Endothelial cell of umbilical vein (primary cell): ENCODE measurements at regions not wholly inside any gene's neighbourhood (a gene's known extent, or its start where the extent isn't known, plus 50 kb on each side); places are given as distances from the start of the nearest gene placed in this dataset.
"Not testable (repeated sequence)": the region's sequence is repeated elsewhere in the genome, so short reads cannot be mapped to it uniquely, and the experiment has no call there.

Experiments
- BruUV-seq: library from RNA; stranded (reverse); fragments of 400-500 nt; replicated peaks from 2 replicates; lab custom pipeline; 2021; lab: Mats Ljungman, UMichigan
- CTCF ChIA-PET: fragments of 300-600, 350-600 bp; sonication (Branson Sonifier 250); formaldehyde crosslinking; loops from one replicate; lab custom pipeline; 2021; ENCODE audit warnings: antibody characterized with exemption, inconsistent platforms; lab: Charles Lee
- POLR2A ChIA-PET: fragments of 300-600, 350-600 bp; sonication (Branson Sonifier 250); formaldehyde crosslinking; loops from one replicate; lab custom pipeline; 2021; ENCODE audit warnings: antibody characterized with exemption, inconsistent platforms; lab: Charles Lee
- DNase-seq: peaks from one replicate; pipeline ENCODE4 v3.0.0-alpha.2; 2011; ENCODE audit warnings: low read depth, low spot score
- FAIRE-seq: peaks from 2 replicates; lab custom pipeline; 2011; peaks lifted over from hg19 to GRCh38; lab: Jason Lieb, UNC
- H2AFZ ChIP-seq: 2 replicates; pipeline ENCODE4 v1.6.0; 2012; ENCODE audit warnings: low read depth, low read length, control low read depth, inconsistent platforms
- H3K27ac ChIP-seq: 2 replicates; pipeline ENCODE4 v1.5.1; 2011; ENCODE audit warnings: low read depth, mild to moderate bottlenecking, control low read depth, low read length, moderate library complexity; ENCODE audit not compliant: insufficient read depth
- H3K27me3 ChIP-seq, 2 experiments: 2 replicates each; pipeline versions ENCODE4 v1.6.0 to v1.6.1; 2011; ENCODE audit warnings: low read length in 2 of 2, mixed read lengths in 1 of 2; ENCODE audit not compliant: control insufficient read depth in 2 of 2, insufficient read depth in 2 of 2
- H3K36me3 ChIP-seq, 2 experiments: 2 replicates in 1 of 2; 3 replicates in 1 of 2; pipeline ENCODE4 v1.5.1; 2011; ENCODE audit warnings: low read length in 2 of 2, mild to moderate bottlenecking in 1 of 2, moderate library complexity in 1 of 2; ENCODE audit not compliant: control insufficient read depth in 2 of 2, insufficient read depth in 2 of 2; ENCODE audit errors: extremely low read depth in 1 of 2
- H3K4me1 ChIP-seq: 3 replicates; pipeline ENCODE4 v1.5.1; 2011; ENCODE audit warnings: mild to moderate bottlenecking, low read length; ENCODE audit not compliant: control insufficient read depth, insufficient read depth; ENCODE audit errors: extremely low read depth
- H3K4me2 ChIP-seq: 2 replicates; pipeline ENCODE4 v1.6.1; 2011; ENCODE audit warnings: low read length, control low read depth, mixed read lengths; ENCODE audit not compliant: insufficient read depth
- H3K4me3 ChIP-seq, 3 experiments: fragments of 200-600 bp in 1 of 3; sonication (generic), shearing (Covaris generic) in 1 of 3; replicated peaks in 1 of 3; 2 replicates each; pipeline ENCODE4 v1.5.1; 2011 to 2016; ENCODE audit warnings: control low read depth in 3 of 3, low read length in 3 of 3, mild to moderate bottlenecking in 2 of 3, inconsistent platforms in 1 of 3, low read depth in 1 of 3, moderate library complexity in 1 of 3; ENCODE audit not compliant: insufficient read depth in 1 of 3
- H3K79me2 ChIP-seq: 2 replicates; pipeline ENCODE4 v1.6.0; 2012; ENCODE audit warnings: low read length, inconsistent platforms; ENCODE audit not compliant: control insufficient read depth, insufficient read depth
- H3K9ac ChIP-seq: replicated peaks from 2 replicates; pipeline ENCODE3; 2011; ENCODE audit warnings: low read length, control low read depth; ENCODE audit not compliant: insufficient read depth; ENCODE audit errors: extremely low read depth
- H3K9me1 ChIP-seq: replicated peaks from 3 replicates; pipeline ENCODE4 v1.6.0; 2011; ENCODE audit warnings: mild to moderate bottlenecking, low read length; ENCODE audit not compliant: control insufficient read depth, insufficient read depth; ENCODE audit errors: extremely low read depth
- H3K9me3 ChIP-seq: replicated peaks from 2 replicates; pipeline ENCODE4 v1.5.1; 2012; ENCODE audit warnings: low read length, inconsistent platforms; ENCODE audit not compliant: control insufficient read depth, insufficient read depth
- H4K20me1 ChIP-seq: replicated peaks from 2 replicates; pipeline ENCODE3; 2011; ENCODE audit warnings: mild to moderate bottlenecking, low read length; ENCODE audit not compliant: control insufficient read depth, insufficient read depth; ENCODE audit errors: extremely low read depth
- EZH2 ChIP-seq: IDR thresholded peaks from 2 replicates; pipeline ENCODE4 v1.6.1; 2012; ENCODE audit warnings: borderline replicate concordance, low read depth, mild to moderate bottlenecking, moderate library complexity, low read length, inconsistent platforms; ENCODE audit not compliant: severe bottlenecking
- FOS ChIP-seq: IDR thresholded peaks from 2 replicates; pipeline ENCODE4 v1.6.1; 2011; ENCODE audit warnings: mild to moderate bottlenecking, low read length, moderate library complexity, borderline replicate concordance; ENCODE audit not compliant: insufficient read depth
- GATA2 ChIP-seq: IDR thresholded peaks from 2 replicates; pipeline ENCODE4 v1.7.0; 2011; ENCODE audit warnings: low read depth, mild to moderate bottlenecking, moderate library complexity, mixed read lengths, low read length; ENCODE audit not compliant: insufficient read length, insufficient read depth
- MYC ChIP-seq: IDR thresholded peaks from one replicate; pipeline ENCODE4 v1.6.1; 2011; ENCODE audit warnings: mild to moderate bottlenecking, low read depth, low read length
- POLR2A ChIP-seq: IDR thresholded peaks from 2 replicates; pipeline ENCODE4 v1.6.1; 2012; ENCODE audit warnings: low read depth, mild to moderate bottlenecking, control low read depth, low read length
- POLR2AphosphoS5 ChIP-seq: IDR thresholded peaks from 2 replicates; pipeline ENCODE4 v1.6.1; 2012; ENCODE audit warnings: low read depth, mild to moderate bottlenecking, control low read depth, low read length, moderate library complexity; ENCODE audit not compliant: insufficient read depth
- dilution Hi-C: fragments of 300-500 bp; cut with MboI; formaldehyde crosslinking; loops from one replicate; pipeline ENCODE4 v1.15.0; 2019; ENCODE audit warnings: low sequenced_read_pairs; ENCODE audit not compliant: extremely low pct_ligation_motif_present
- intact Hi-C: fragments of 100-400 bp; cut with micrococcal nuclease; formaldehyde crosslinking; loops from one replicate; pipeline ENCODE4 v1.10.0; 2022
- TF ChIP-seq, protein P1 (sequence below): IDR thresholded peaks from 2 replicates; pipeline ENCODE4 v1.6.1; 2011; ENCODE audit not compliant: insufficient read depth, insufficient read length

DNA sequence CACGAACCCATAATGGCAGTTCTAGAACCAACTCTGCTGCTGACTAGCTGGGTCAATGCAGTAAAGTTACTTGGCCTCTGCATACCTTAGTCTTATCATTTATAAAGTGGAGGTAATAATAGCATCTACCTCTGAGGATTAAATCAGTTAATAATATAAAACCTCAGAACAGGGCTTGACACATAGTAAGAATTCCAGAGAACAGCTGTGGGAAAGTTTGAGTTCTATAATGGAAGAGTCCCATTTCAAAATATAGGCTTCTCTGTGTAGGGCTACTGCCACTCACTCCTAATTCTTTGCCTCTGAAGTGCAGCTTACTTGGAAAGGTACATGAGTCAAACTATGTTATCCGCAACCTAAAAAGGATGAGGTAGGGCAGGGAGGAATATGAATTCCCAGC, 269.2 kb upstream of the PRKD1 start:
- intact Hi-C loops (no loop called here), dilution Hi-C loops (no loop called here)
- BruUV-seq = no TSS peak
- Histone ChIP-seq H3K9ac (no peak overlapping the region), H3K79me2 (no peaks in the 10 kb centered on the region), H2AFZ (no peak overlapping the region), H3K4me2 (no peak overlapping the region), H3K27me3 (no peaks in the 10 kb centered on the region), H3K4me1 (no peaks in the 10 kb centered on the region), H3K9me3 (no peaks in the 10 kb centered on the region), H3K36me3 (no peaks in the 10 kb centered on the region), H3K27ac (no peak overlapping the region), H3K4me3 (no peak overlapping the region), H4K20me1 (no peaks in the 10 kb centered on the region), H3K9me1 (no peaks in the 10 kb centered on the region)
- ChIA-PET CTCF (interaction anchor here (0.9 kb wide), 1 partner anchor 87 kb away, joined by 3 read pairs; no protein-coding TSS in a partner anchor), POLR2A (no interaction called here)
- FAIRE-seq (no peak), DNase-seq (no peak)
- TF ChIP-seq FOS = no peak
- no peak for TF ChIP-seq POLR2AphosphoS5
- no peak for TF ChIP-seq EZH2
- TF ChIP-seq, protein P1, sequence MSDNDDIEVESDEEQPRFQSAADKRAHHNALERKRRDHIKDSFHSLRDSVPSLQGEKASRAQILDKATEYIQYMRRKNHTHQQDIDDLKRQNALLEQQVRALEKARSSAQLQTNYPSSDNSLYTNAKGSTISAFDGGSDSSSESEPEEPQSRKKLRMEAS = no peak
- no peak for TF ChIP-seq MYC
- TF ChIP-seq GATA2 = no peak
- TF ChIP-seq POLR2A = no peak

DNA sequence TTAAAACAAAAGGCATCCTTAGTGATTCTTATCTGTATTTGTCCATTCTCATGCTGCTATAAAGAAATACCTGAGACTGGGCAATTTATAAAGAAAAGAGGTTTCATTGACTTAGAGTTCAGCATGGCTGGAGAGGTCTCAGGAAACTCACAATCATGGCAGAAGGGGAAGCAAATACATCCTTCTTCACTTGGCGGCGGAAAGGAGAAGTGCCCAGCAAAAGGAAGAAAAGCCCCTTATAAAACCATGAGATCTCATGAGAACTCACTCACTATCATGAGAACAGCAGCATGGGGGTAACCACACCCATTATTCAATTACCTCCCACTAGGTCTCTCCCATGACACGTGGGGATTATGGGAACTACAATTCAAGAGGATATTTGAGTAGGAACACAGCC, 271.1 kb upstream of the PRKD1 start:
- BruUV-seq, H3K9me1 ChIP-seq, H3K4me1 ChIP-seq, POLR2A ChIA-PET, H3K4me2 ChIP-seq, H3K9ac ChIP-seq, FAIRE-seq, H3K4me3 ChIP-seq, H3K27ac ChIP-seq, H3K27me3 ChIP-seq, DNase-seq, intact Hi-C loops, H4K20me1 ChIP-seq, H3K36me3 ChIP-seq, H2AFZ ChIP-seq, dilution Hi-C loops, H3K79me2 ChIP-seq, CTCF ChIA-PET, H3K9me3 ChIP-seq: not testable (repeated sequence)
